ENCODE measurements at regions not wholly inside any gene's neighbourhood (a gene's known extent, or its start where the extent isn't known, plus 50 kb on each side); places are given as distances from the start of the nearest gene placed in this dataset.

DNA sequence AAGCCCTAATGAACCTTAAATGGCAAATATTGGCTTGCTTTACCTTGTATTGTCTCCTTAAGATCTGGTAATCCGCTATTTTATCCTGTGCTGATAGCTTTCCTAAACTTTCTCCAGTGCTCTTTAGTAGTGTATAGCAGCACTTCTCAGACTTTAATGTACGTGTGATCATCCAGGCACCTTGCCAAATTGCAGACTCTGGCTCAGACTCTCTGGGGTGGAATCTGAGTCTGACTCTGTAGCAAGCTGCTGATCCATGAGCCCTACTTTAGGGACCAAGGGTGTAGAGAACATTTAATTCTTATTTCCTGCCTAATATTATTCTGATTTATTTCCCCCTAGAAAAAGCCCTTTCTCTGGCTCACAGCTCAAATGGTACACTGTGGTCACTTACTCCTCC, 518.8 kb upstream of the ZNF385D start:
- H4K20me1 ChIP-seq (ENCODE audit: insufficient read depth): no peaks in the 10 kb centered on the region
- no peaks in the 10 kb centered on the region for H3K36me3 ChIP-seq (ENCODE audit: control insufficient read depth in 1 of 2, insufficient read depth in 2 of 2, low read length in 2 of 2)
- H2AFZ ChIP-seq (ENCODE audit: low read depth, low read length, poor library complexity, severe bottlenecking): no peak overlapping the region
- no TSS peak for BruUV-seq (replicated peaks)
- H3K27me3 ChIP-seq (ENCODE audit: insufficient read depth, low read length): no peaks in the 10 kb centered on the region
- H3K4me3 ChIP-seq (replicated peaks in 1 of 2; ENCODE audit: low read depth in 1 of 2, low read length in 2 of 2): no peak overlapping the region
- H3K9me3 ChIP-seq (ENCODE audit: control insufficient read depth in 1 of 2, insufficient read depth in 1 of 2, low read depth in 1 of 2, low read length in 2 of 2): peaks cover 8 to 16% of the 10 kb centered on the region in 2 experiments; a peak in 1 of 4 replicates
- H3K9ac ChIP-seq (ENCODE audit: low read length): no peak overlapping the region
- H3K4me1 ChIP-seq (ENCODE audit: control insufficient read depth in 1 of 2, insufficient read depth in 2 of 2, low read length in 2 of 2): no peaks in the 10 kb centered on the region
- POLR2A ChIA-PET: no interaction called here
- intact Hi-C loops (cut with micrococcal nuclease): no loop called here
- DNase-seq (ENCODE audit: low read depth, low spot score) (no peak), ATAC-seq (no peak)
- CTCF ChIA-PET: no interaction called here
- H3K79me2 ChIP-seq (ENCODE audit: insufficient read depth, low read length): no peaks in the 10 kb centered on the region
- H3K27ac ChIP-seq (ENCODE audit: low read depth, low read length): no peak overlapping the region
- no peak for TF ChIP-seq RAD21 (IDR thresholded peaks at IDR 0.05; ENCODE audit: low read depth)
- RAD21 ChIA-PET (ENCODE audit: low non-redundant PET in 1 of 2, low total read pairs in 2 of 2, uncharacterized antibody in 2 of 2, unreplicated experiment in 2 of 2): no interaction called here
- no peak overlapping the region for H3K4me2 ChIP-seq (ENCODE audit: low read length)
- H3K9me2 ChIP-seq (ENCODE audit: insufficient read depth): no peaks in the 10 kb centered on the region

DNA sequence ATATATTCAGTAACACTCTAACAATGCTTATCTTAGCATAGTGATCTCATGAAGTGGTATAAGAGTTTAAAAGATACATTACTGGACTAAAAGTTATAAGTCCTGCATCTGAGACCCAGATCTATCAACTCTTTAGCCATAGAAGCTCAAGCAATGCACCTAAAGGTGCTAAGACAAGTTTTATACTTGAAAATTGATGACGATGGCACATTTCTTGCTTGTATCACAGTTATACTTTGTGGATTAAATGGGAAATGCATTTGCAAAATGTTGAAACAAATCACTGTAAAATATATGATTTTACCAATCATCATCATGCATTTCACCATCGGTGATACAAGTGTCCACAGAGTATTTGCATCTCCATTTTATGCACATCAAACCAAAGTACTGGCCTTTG, 525.3 kb upstream of the ZNF385D start:
- no peaks in the 10 kb centered on the region for H3K79me2 ChIP-seq (ENCODE audit: insufficient read depth, low read length)
- H2AFZ ChIP-seq (ENCODE audit: low read depth, low read length, poor library complexity, severe bottlenecking): no peak overlapping the region
- CTCF ChIA-PET: no interaction called here
- no peak for DNase-seq (ENCODE audit: low read depth, low spot score)
- H3K36me3 ChIP-seq (ENCODE audit: control insufficient read depth in 1 of 2, insufficient read depth in 2 of 2, low read length in 2 of 2): no peaks in the 10 kb centered on the region
- no peaks in the 10 kb centered on the region for H3K27me3 ChIP-seq (ENCODE audit: insufficient read depth, low read length)
- BruUV-seq (replicated peaks): no TSS peak
- RAD21 ChIA-PET (ENCODE audit: low non-redundant PET in 1 of 2, low total read pairs in 2 of 2, uncharacterized antibody in 2 of 2, unreplicated experiment in 2 of 2): no interaction called here
- H3K4me3 ChIP-seq (replicated peaks in 1 of 2; ENCODE audit: low read depth in 1 of 2, low read length in 2 of 2): no peak overlapping the region
- no peak overlapping the region for H3K4me2 ChIP-seq (ENCODE audit: low read length)
- H3K9me3 ChIP-seq (ENCODE audit: control insufficient read depth in 1 of 2, insufficient read depth in 1 of 2, low read depth in 1 of 2, low read length in 2 of 2): peaks cover 9 to 13% of the 10 kb centered on the region in 2 experiments; a peak in 3 of 4 replicates
- no peaks in the 10 kb centered on the region for H4K20me1 ChIP-seq (ENCODE audit: insufficient read depth)
- ATAC-seq: no peak
- H3K9ac ChIP-seq (ENCODE audit: low read length): no peak overlapping the region
- intact Hi-C loops (cut with micrococcal nuclease): no loop called here
- POLR2A ChIA-PET: no interaction called here
- no peak overlapping the region for H3K27ac ChIP-seq (ENCODE audit: low read depth, low read length)
- H3K4me1 ChIP-seq (ENCODE audit: control insufficient read depth in 1 of 2, insufficient read depth in 2 of 2, low read length in 2 of 2): no peaks in the 10 kb centered on the region
- no peaks in the 10 kb centered on the region for H3K9me2 ChIP-seq (ENCODE audit: insufficient read depth)
- TF ChIP-seq ZFX (IDR thresholded peaks at IDR 0.05) (no peak), ZNF274 (IDR thresholded peaks at IDR 0.05; ENCODE audit: low read depth, low read length) (no peak), EZH2phosphoT487 (IDR thresholded peaks at IDR 0.05; ENCODE audit: borderline replicate concordance) (no peak), JUND (IDR thresholded peaks at IDR 0.05) (no peak), YY1 (IDR thresholded peaks at IDR 0.05; ENCODE audit: extremely low read depth, insufficient replicate concordance, low read depth, low read length) (no peak), EGR1 (IDR thresholded peaks at IDR 0.05; ENCODE audit: low read depth) (no peak), POLR2AphosphoS5 (IDR thresholded peaks at IDR 0.05; ENCODE audit: low read depth, low read length) (no peak), SP1 (IDR thresholded peaks at IDR 0.05; ENCODE audit: low read depth) (no peak), TCF7L2 (IDR thresholded peaks at IDR 0.05; ENCODE audit: borderline replicate concordance, extremely low read depth, insufficient read depth, insufficient read length) (no peak), CBX3 (IDR thresholded peaks at IDR 0.05; ENCODE audit: low read depth) (no peak), POLR2A (IDR thresholded peaks at IDR 0.05; ENCODE audit: borderline replicate concordance, extremely low read depth, insufficient read depth, insufficient read length) (no peak), FOSL1 (IDR thresholded peaks at IDR 0.05; ENCODE audit: low read depth) (no peak), EZH2 (IDR thresholded peaks at IDR 0.05) (no peak), RAD21 (IDR thresholded peaks at IDR 0.05; ENCODE audit: low read depth) (no peak)
- TF ChIP-seq, protein P1, sequence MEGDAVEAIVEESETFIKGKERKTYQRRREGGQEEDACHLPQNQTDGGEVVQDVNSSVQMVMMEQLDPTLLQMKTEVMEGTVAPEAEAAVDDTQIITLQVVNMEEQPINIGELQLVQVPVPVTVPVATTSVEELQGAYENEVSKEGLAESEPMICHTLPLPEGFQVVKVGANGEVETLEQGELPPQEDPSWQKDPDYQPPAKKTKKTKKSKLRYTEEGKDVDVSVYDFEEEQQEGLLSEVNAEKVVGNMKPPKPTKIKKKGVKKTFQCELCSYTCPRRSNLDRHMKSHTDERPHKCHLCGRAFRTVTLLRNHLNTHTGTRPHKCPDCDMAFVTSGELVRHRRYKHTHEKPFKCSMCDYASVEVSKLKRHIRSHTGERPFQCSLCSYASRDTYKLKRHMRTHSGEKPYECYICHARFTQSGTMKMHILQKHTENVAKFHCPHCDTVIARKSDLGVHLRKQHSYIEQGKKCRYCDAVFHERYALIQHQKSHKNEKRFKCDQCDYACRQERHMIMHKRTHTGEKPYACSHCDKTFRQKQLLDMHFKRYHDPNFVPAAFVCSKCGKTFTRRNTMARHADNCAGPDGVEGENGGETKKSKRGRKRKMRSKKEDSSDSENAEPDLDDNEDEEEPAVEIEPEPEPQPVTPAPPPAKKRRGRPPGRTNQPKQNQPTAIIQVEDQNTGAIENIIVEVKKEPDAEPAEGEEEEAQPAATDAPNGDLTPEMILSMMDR (IDR thresholded peaks at IDR 0.05 in 2 of 3, conservative IDR thresholded peaks at IDR 0.05 in 1 of 3; ENCODE audit: borderline replicate concordance in 1 of 3, insufficient read depth in 1 of 3, low read depth in 2 of 3, low read length in 2 of 3): no peak
- TF ChIP-seq, protein P2, sequence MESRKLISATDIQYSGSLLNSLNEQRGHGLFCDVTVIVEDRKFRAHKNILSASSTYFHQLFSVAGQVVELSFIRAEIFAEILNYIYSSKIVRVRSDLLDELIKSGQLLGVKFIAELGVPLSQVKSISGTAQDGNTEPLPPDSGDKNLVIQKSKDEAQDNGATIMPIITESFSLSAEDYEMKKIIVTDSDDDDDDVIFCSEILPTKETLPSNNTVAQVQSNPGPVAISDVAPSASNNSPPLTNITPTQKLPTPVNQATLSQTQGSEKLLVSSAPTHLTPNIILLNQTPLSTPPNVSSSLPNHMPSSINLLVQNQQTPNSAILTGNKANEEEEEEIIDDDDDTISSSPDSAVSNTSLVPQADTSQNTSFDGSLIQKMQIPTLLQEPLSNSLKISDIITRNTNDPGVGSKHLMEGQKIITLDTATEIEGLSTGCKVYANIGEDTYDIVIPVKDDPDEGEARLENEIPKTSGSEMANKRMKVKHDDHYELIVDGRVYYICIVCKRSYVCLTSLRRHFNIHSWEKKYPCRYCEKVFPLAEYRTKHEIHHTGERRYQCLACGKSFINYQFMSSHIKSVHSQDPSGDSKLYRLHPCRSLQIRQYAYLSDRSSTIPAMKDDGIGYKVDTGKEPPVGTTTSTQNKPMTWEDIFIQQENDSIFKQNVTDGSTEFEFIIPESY (IDR thresholded peaks at IDR 0.05; ENCODE audit: extremely low read depth, insufficient replicate concordance, low read length): no peak
- TF ChIP-seq, protein P3, sequence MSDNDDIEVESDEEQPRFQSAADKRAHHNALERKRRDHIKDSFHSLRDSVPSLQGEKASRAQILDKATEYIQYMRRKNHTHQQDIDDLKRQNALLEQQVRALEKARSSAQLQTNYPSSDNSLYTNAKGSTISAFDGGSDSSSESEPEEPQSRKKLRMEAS (IDR thresholded peaks at IDR 0.05): no peak
